ENCODE measurements at regions not wholly inside any gene's neighbourhood (a gene's known extent, or its start where the extent isn't known, plus 50 kb on each side); places are given as distances from the start of the nearest gene placed in this dataset.

- TF ChIP-seq CTCF (conservative IDR thresholded peaks at IDR 0.05; ENCODE audit: low read depth, low read length): no peak
- TF ChIP-seq EZH2phosphoT487 (IDR thresholded peaks at IDR 0.05; ENCODE audit: borderline replicate concordance, low read length): no peak
Measured at GRCh38 chr12:46710125-46710743, 115.6 kb downstream of the SLC38A4 start.

Data from PC-3 (cell line).